Transverse colon (tissue), 4 donors: ENCODE measurements at regions not wholly inside any gene's neighbourhood (a gene's known extent, or its start where the extent isn't known, plus 50 kb on each side); places are given as distances from the start of the nearest gene placed in this dataset.

ENCODE experiments used
- DNase-seq: peaks from one replicate; pipeline ENCODE4 v3.0.0-alpha.2; 2019
- H3K27ac ChIP-seq, 4 donors: fragments of 200-600 bp; sonication (generic); 2 replicates each; pipeline ENCODE4 v1.5.1; 2016 to 2018; ENCODE audit warnings: inconsistent platforms in 4 of 4
- H3K27me3 ChIP-seq: fragments of 200-600 bp; sonication (generic); 2 replicates; pipeline ENCODE4 v1.5.1; 2017; ENCODE audit warnings: inconsistent platforms
- H3K36me3 ChIP-seq, 4 donors: fragments of 200-600 bp; sonication (generic); 2 replicates each; pipeline ENCODE4 v1.5.1; 2017 to 2019; ENCODE audit warnings: inconsistent platforms in 4 of 4
- H3K4me1 ChIP-seq, 4 donors: fragments of 200-600 bp; sonication (generic); 2 replicates each; pipeline ENCODE4 v1.5.1; 2017 to 2020; ENCODE audit warnings: inconsistent platforms in 4 of 4
- H3K4me3 ChIP-seq, 4 donors: fragments of 200-600 bp; sonication (generic); 1 replicate in 1 of 4; 2 replicates in 3 of 4; pipeline versions ENCODE4 v1.5.1 to v1.6.1; 2017 to 2019; ENCODE audit warnings: inconsistent platforms in 4 of 4
- H3K9me3 ChIP-seq, 2 donors: fragments of 200-600 bp; sonication (generic); 2 replicates each; pipeline ENCODE4 v1.5.1; 2017 to 2019; ENCODE audit warnings: inconsistent platforms in 2 of 2
- CTCF ChIP-seq, 5 experiments: fragments of 200-600 bp in 3 of 5; fragments of 450-650 bp in 2 of 5; sonication (generic) in 3 of 5; IDR thresholded peaks; 1 replicate in 2 of 5; 2 replicates in 3 of 5; pipeline ENCODE4 v1.5.1; 2016 to 2017; ENCODE audit warnings: antibody characterized with exemption in 5 of 5, inconsistent platforms in 3 of 5, mild to moderate bottlenecking in 2 of 5, moderate library complexity in 1 of 5
- EP300 ChIP-seq: sonication (generic); formaldehyde crosslinking; IDR thresholded peaks from one replicate; pipeline ENCODE4 v1.6.1; 2017; ENCODE audit warnings: antibody characterized with exemption, low read depth
- POLR2A ChIP-seq: fragments of 450-650 bp; IDR thresholded peaks from one replicate; pipeline ENCODE4 v1.6.1; 2016; ENCODE audit warnings: antibody characterized with exemption, mild to moderate bottlenecking, moderate library complexity
- POLR2AphosphoS5 ChIP-seq, 3 donors: sonication (generic); formaldehyde crosslinking; IDR thresholded peaks; one replicate each; pipeline ENCODE4 v1.6.1; 2016; ENCODE audit warnings: antibody characterized with exemption in 3 of 3
- WGBS, 2 donors: methylation state at CpG; one replicate each; pipeline ENCODE4 v1.1.5; 2018; ENCODE audit warnings: low coverage in 1 of 2; 5-methylcytosine and 5-hydroxymethylcytosine counted together
- in situ Hi-C, 4 donors: fragments of 200-750 bp; cut with MboI; loops; one replicate each; pipeline versions ENCODE4 v1.15.0 to v1.15.1; 2017; ENCODE audit warnings: low sequenced_read_pairs in 3 of 4, low pct_ligation_motif_present in 1 of 4, low pct_unique_long_range_greater_than_20kb in 1 of 4
- intact Hi-C: fragments of 100-400 bp; cut with DNase I; formaldehyde crosslinking; loops from one replicate; pipeline ENCODE4 v1.15.1; 2023; ENCODE audit warnings: low total_unique reads

GRCh38 chr12:20119596-20120402 is 248.5 kb upstream of the PDE3A start:
- no peak overlapping the region for H3K4me3 ChIP-seq
- peak overlapping the region in 3 of 4 donors; percentile 4 to 37 (median 17) for H3K27ac ChIP-seq
- intact Hi-C loops (no loop called here), in situ Hi-C loops (no loop called here)
- H3K36me3 ChIP-seq: no peaks in the 10 kb centered on the region
- 67 to 74% methylated on average over 6 to 11 of the region's 11 CpGs for WGBS, 2 donors
- peaks cover 0 to 4% (median 2%) of the 10 kb centered on the region in 4 donors for H3K4me1 ChIP-seq
- no peaks in the 10 kb centered on the region for H3K27me3 ChIP-seq
- no peaks in the 10 kb centered on the region for H3K9me3 ChIP-seq
- DNase-seq: no peak
- no peak for TF ChIP-seq POLR2A
- no peak for TF ChIP-seq POLR2AphosphoS5 (IDR thresholded peaks at IDR 0.05)
- no peak for TF ChIP-seq CTCF (IDR thresholded peaks at IDR 0.05)
- TF ChIP-seq EP300: no peak

- intact Hi-C loops (no loop called here), in situ Hi-C loops (no loop called here)
- H3K27me3 ChIP-seq: no peaks in the 10 kb centered on the region
- H3K4me3 ChIP-seq: no peak overlapping the region
- TF ChIP-seq EP300: no peak
- TF ChIP-seq POLR2AphosphoS5 (IDR thresholded peaks at IDR 0.05): no peak
- no peak for TF ChIP-seq CTCF (IDR thresholded peaks at IDR 0.05)
- TF ChIP-seq POLR2A: no peak
- H3K4me1 ChIP-seq: peaks cover 0 to 4% (median 2%) of the 10 kb centered on the region in 4 donors
- no peaks in the 10 kb centered on the region for H3K36me3 ChIP-seq
- H3K9me3 ChIP-seq: no peaks in the 10 kb centered on the region
- no peak for DNase-seq
- H3K27ac ChIP-seq: peak overlapping the region in 3 of 4 donors; percentile 4 to 37 (median 17)
Measured at GRCh38 chr12:20120403-20120725, 248.0 kb upstream of the PDE3A start.

GRCh38 chr12:20122274-20122673 is 246.1 kb upstream of the PDE3A start:
- H3K9me3 ChIP-seq: no peaks in the 10 kb centered on the region
- H3K27me3 ChIP-seq: no peaks in the 10 kb centered on the region
- TF ChIP-seq EP300: no peak
- TF ChIP-seq CTCF (IDR thresholded peaks at IDR 0.05): no peak
- TF ChIP-seq POLR2A: no peak
- no peak for TF ChIP-seq POLR2AphosphoS5 (IDR thresholded peaks at IDR 0.05)
- no peak overlapping the region for H3K27ac ChIP-seq
- H3K4me1 ChIP-seq: peaks cover 0 to 4% (median 2%) of the 10 kb centered on the region in 4 donors
- WGBS, 2 donors: 55 to 68% methylated on average over 4 of the region's 4 CpGs
- in situ Hi-C loops: no loop called here
- no peak overlapping the region for H3K4me3 ChIP-seq
- intact Hi-C loops: no loop called here
- no peak for DNase-seq
- no peaks in the 10 kb centered on the region for H3K36me3 ChIP-seq

GRCh38 chr12:20123465-20123864 is 244.9 kb upstream of the PDE3A start:
- no peaks in the 10 kb centered on the region for H3K27me3 ChIP-seq
- peaks cover 0 to 4% (median 2%) of the 10 kb centered on the region in 4 donors for H3K4me1 ChIP-seq
- H3K9me3 ChIP-seq: no peaks in the 10 kb centered on the region
- in situ Hi-C loops: no loop called here
- 85 to 100% methylated on average over 2 to 4 of the region's 4 CpGs for WGBS, 2 donors
- H3K36me3 ChIP-seq: no peaks in the 10 kb centered on the region
- intact Hi-C loops: no loop called here
- H3K4me3 ChIP-seq: no peak overlapping the region
- no peak overlapping the region for H3K27ac ChIP-seq
- TF ChIP-seq POLR2AphosphoS5 (IDR thresholded peaks at IDR 0.05) (no peak), EP300 (no peak), POLR2A (no peak), CTCF (IDR thresholded peaks at IDR 0.05) (no peak)
- no peak for DNase-seq
